Adipocyte (in vitro differentiated cells): ENCODE measurements at regions not wholly inside any gene's neighbourhood (a gene's known extent, or its start where the extent isn't known, plus 50 kb on each side); places are given as distances from the start of the nearest gene placed in this dataset.

Experiments used
- DNase-seq: peaks from one replicate; pipeline ENCODE4 v3.0.0-alpha.2; 2015; ENCODE audit warnings: low read depth
- H3K27me3 ChIP-seq: replicated peaks from 2 replicates; pipeline ENCODE4 v1.7.0; 2013; ENCODE audit warnings: mild to moderate bottlenecking, low read length, moderate library complexity; ENCODE audit not compliant: control insufficient read depth, insufficient read depth
- H3K36me3 ChIP-seq: 2 replicates; pipeline ENCODE4 v1.7.0; 2013; ENCODE audit warnings: low read length, mild to moderate bottlenecking, moderate library complexity; ENCODE audit not compliant: control insufficient read depth, insufficient read depth, severe bottlenecking
- H3K4me1 ChIP-seq: 2 replicates; pipeline ENCODE4 v1.7.0; 2013; ENCODE audit warnings: mild to moderate bottlenecking, low read length, moderate library complexity; ENCODE audit not compliant: control insufficient read depth, insufficient read depth
- H3K4me3 ChIP-seq: 2 replicates; pipeline ENCODE4 v1.7.0; 2013; ENCODE audit warnings: mild to moderate bottlenecking, low read length, moderate library complexity
- H3K9ac ChIP-seq: 2 replicates; pipeline ENCODE4 v1.7.0; 2013; ENCODE audit warnings: mild to moderate bottlenecking, low read length, moderate library complexity
- H3K9me3 ChIP-seq: 2 replicates; pipeline ENCODE4 v1.7.0; 2013; ENCODE audit warnings: mild to moderate bottlenecking, low read length, moderate library complexity; ENCODE audit not compliant: control insufficient read depth

GRCh38 chr11:93279851-93280347, 50.6 kb upstream of the DEUP1 start:
- Histone ChIP-seq H3K36me3 (no peaks in the 10 kb centered on the region), H3K4me3 (no peak overlapping the region), H3K27me3 (no peaks in the 10 kb centered on the region), H3K9me3 (no peaks in the 10 kb centered on the region), H3K4me1 (no peaks in the 10 kb centered on the region), H3K9ac (no peak overlapping the region)
- no peak for DNase-seq
